GM10248 (cell line): ENCODE measurements at regions not wholly inside any gene's neighbourhood (a gene's known extent, or its start where the extent isn't known, plus 50 kb on each side); places are given as distances from the start of the nearest gene placed in this dataset.

Experiments used
- CTCF ChIA-PET: fragments of 300-600 bp; sonication (Branson Sonifier 250); formaldehyde crosslinking; extraction: SDS; loops from one replicate; lab custom pipeline; 2021; ENCODE audit warnings: antibody characterized with exemption; lab: Yijun Ruan, JAX
- POLR2A ChIA-PET: fragments of 350-650 bp; sonication (Branson Sonifier 250); formaldehyde crosslinking; extraction: SDS; loops from one replicate; lab custom pipeline; 2020; ENCODE audit warnings: antibody characterized with exemption; lab: Yijun Ruan, JAX
- DNase-seq: peaks from one replicate; pipeline ENCODE4 v3.0.0; 2012; ENCODE audit errors: extremely low spot score
- CTCF ChIP-seq: IDR thresholded peaks from 2 replicates; pipeline ENCODE4 v1.5.1; 2012; ENCODE audit warnings: mild to moderate bottlenecking, low read depth; ENCODE audit errors: extremely low read depth, missing control alignments, control extremely low read depth

- DNase-seq = no peak
- no peak for TF ChIP-seq CTCF
- CTCF ChIA-PET = interaction anchor here (1.0 to 2.0 kb wide), 3 partner anchors 15 to 962 kb away, joined by 3 to 5 read pairs (median 4); no protein-coding TSS in a partner anchor
- POLR2A ChIA-PET = no interaction called here
Measured at GRCh38 chr11:16611401-16611921, 127.0 kb upstream of the C11orf58 start.

GRCh38 chr11:16610738-16611388 lies 127.6 kb upstream of the C11orf58 start:
- TF ChIP-seq CTCF = no peak
- ChIA-PET POLR2A (no interaction called here), CTCF (interaction anchor here (1.0 to 2.0 kb wide), 2 partner anchors 15 to 670 kb away, joined by 3 to 4 read pairs; no protein-coding TSS in a partner anchor)
- DNase-seq = peak; percentile 5

GRCh38 chr11:16610213-16610737 lies 128.2 kb upstream of the C11orf58 start:
- CTCF ChIA-PET = interaction anchor here (2.0 kb wide), 1 partner anchor 16 kb away, joined by 4 read pairs; no protein-coding TSS in a partner anchor
- no peak for DNase-seq
- POLR2A ChIA-PET = no interaction called here
- no peak for TF ChIP-seq CTCF

- no peak for TF ChIP-seq CTCF
- CTCF ChIA-PET = interaction anchor here (1.1 kb wide), 1 partner anchor 607 kb away, joined by 3 read pairs; no protein-coding TSS in a partner anchor
- no peak for DNase-seq
- POLR2A ChIA-PET = no interaction called here
Measured at GRCh38 chr11:16609769-16610168, 128.7 kb upstream of the C11orf58 start.

GRCh38 chr11:16607675-16608644 lies 130.5 kb upstream of the C11orf58 start:
- ChIA-PET POLR2A (no interaction called here), CTCF (interaction anchor here (1.2 to 1.4 kb wide), 2 partner anchors 9 to 14 kb away, joined by 3 to 4 read pairs; no protein-coding TSS in a partner anchor)
- TF ChIP-seq CTCF = no peak
- DNase-seq = peak; percentile 10
